HepG2 (cell line): ENCODE measurements at regions not wholly inside any gene's neighbourhood (a gene's known extent, or its start where the extent isn't known, plus 50 kb on each side); places are given as distances from the start of the nearest gene placed in this dataset.

Source experiments
- ATAC-seq: fragments of 200-7000 bp; cut with Tn5 transposase; 3 replicates; pipeline ENCODE4 v1.9.1; 2020; ENCODE audit warnings: mild to moderate bottlenecking, moderate library complexity
- BruUV-seq: library from RNA; stranded (reverse); fragments of 400-500 nt; replicated peaks from 2 replicates; lab custom pipeline; 2021; lab: Mats Ljungman, UMichigan
- CTCF ChIA-PET: fragments of 300-600 bp; formaldehyde crosslinking; extraction: SDS; loops from one replicate; lab custom pipeline; 2021; ENCODE audit warnings: low total read pairs, inconsistent platforms, low intra/inter-chr PET ratio; lab: Yijun Ruan, JAX
- POLR2A ChIA-PET: fragments of 350-600 bp; sonication (Branson Sonifier 250); formaldehyde crosslinking; loops from one replicate; lab custom pipeline; 2020; ENCODE audit warnings: antibody characterized with exemption, inconsistent platforms; lab: Yijun Ruan, JAX
- DNase-seq: peaks from one replicate; pipeline ENCODE4 v3.0.0-alpha.2; 2015; ENCODE audit warnings: low spot score
- FAIRE-seq: peaks from 3 replicates; lab custom pipeline; 2011; peaks lifted over from hg19 to GRCh38; lab: Jason Lieb, UNC
- H2AFZ ChIP-seq: one replicate; pipeline ENCODE4 v1.6.1; 2011; ENCODE audit warnings: low read length, inconsistent platforms
- H3K27ac ChIP-seq: fragments of 300-600 bp; 3 replicates; pipeline ENCODE4 v1.8.0; 2011; ENCODE audit warnings: mixed run types, mild to moderate bottlenecking, mixed read lengths, low read length, inconsistent platforms; ENCODE audit not compliant: insufficient read depth; ENCODE audit errors: extremely low read length
- H3K27me3 ChIP-seq, 2 experiments: fragments of 200-600 bp in 1 of 2; 2 replicates in 1 of 2; 3 replicates in 1 of 2; pipeline versions ENCODE4 v1.6.0 to v1.8.0; 2011; ENCODE audit warnings: low read length in 2 of 2, mild to moderate bottlenecking in 2 of 2, moderate library complexity in 2 of 2, inconsistent platforms in 1 of 2; ENCODE audit not compliant: insufficient read depth in 2 of 2, control insufficient read depth in 1 of 2
- H3K36me3 ChIP-seq, 2 experiments: fragments of 200-600 bp in 1 of 2; replicated peaks in 1 of 2; 2 replicates in 1 of 2; 3 replicates in 1 of 2; pipeline versions ENCODE4 v1.5.1 to v1.8.0; 2011; ENCODE audit warnings: low read length in 2 of 2, inconsistent platforms in 1 of 2; ENCODE audit not compliant: insufficient read depth in 2 of 2, control insufficient read depth in 1 of 2
- H3K4me1 ChIP-seq: 2 replicates; pipeline ENCODE4 v1.5.1; 2012; ENCODE audit warnings: low read length, inconsistent platforms; ENCODE audit not compliant: insufficient read depth
- H3K4me2 ChIP-seq: 2 replicates; pipeline ENCODE4 v1.6.0; 2011; ENCODE audit warnings: low read depth, low read length, inconsistent platforms
- H3K4me3 ChIP-seq, 3 experiments: fragments of 200-600 bp in 1 of 3; sonication (generic), shearing (Covaris generic) in 1 of 3; replicated peaks in 1 of 3; 2 replicates each; pipeline ENCODE4 v1.5.1; 2011 to 2016; ENCODE audit warnings: low read length in 3 of 3, inconsistent platforms in 2 of 3, low read depth in 2 of 3, mild to moderate bottlenecking in 2 of 3, control low read depth in 1 of 3, mixed read lengths in 1 of 3; ENCODE audit not compliant: insufficient read depth in 1 of 3
- H3K79me2 ChIP-seq: one replicate; pipeline ENCODE4 v1.6.1; 2011; ENCODE audit warnings: low read length, inconsistent platforms; ENCODE audit not compliant: insufficient read depth
- H3K9ac ChIP-seq: 2 replicates; pipeline ENCODE4 v1.6.0; 2011; ENCODE audit warnings: mild to moderate bottlenecking, low read depth, low read length, inconsistent platforms; ENCODE audit not compliant: insufficient read depth
- H3K9me3 ChIP-seq: 2 replicates; pipeline ENCODE4 v1.5.1; 2012; ENCODE audit warnings: mild to moderate bottlenecking, low read length
- H4K20me1 ChIP-seq: 2 replicates; pipeline ENCODE4 v1.6.0; 2011; ENCODE audit warnings: inconsistent platforms, mild to moderate bottlenecking, low read length, moderate library complexity; ENCODE audit not compliant: insufficient read depth
- MAFK ChIP-seq, 2 experiments: IDR thresholded peaks in 1 of 2; conservative IDR thresholded peaks in 1 of 2; 2 replicates each; pipeline ENCODE4 v1.6.1; 2011; ENCODE audit warnings: improper control_type of control experiment in 2 of 2, low read length in 2 of 2
- MEIS1 ChIP-seq: sonication (generic); formaldehyde crosslinking; IDR thresholded peaks from 2 replicates; pipeline ENCODE4 v1.9.0; 2021; ENCODE audit warnings: mild to moderate bottlenecking, missing genetic modification reagents, moderate library complexity, borderline replicate concordance
- RORA ChIP-seq: sonication (generic); formaldehyde crosslinking; IDR thresholded peaks from 2 replicates; pipeline ENCODE4 v1.5.0; 2020; ENCODE audit warnings: mild to moderate bottlenecking, missing genetic modification reagents, moderate library complexity
- TEAD3 ChIP-seq: optimal IDR thresholded peaks from 2 replicates; pipeline ENCODE3; 2016; ENCODE audit warnings: borderline replicate concordance
- ZNF33B ChIP-seq: sonication (generic); formaldehyde crosslinking; IDR thresholded peaks from 2 replicates; pipeline ENCODE4 v1.5.1; 2020; ENCODE audit warnings: mild to moderate bottlenecking, missing genetic modification reagents
- ZNF354B ChIP-seq: sonication (generic); formaldehyde crosslinking; IDR thresholded peaks from 2 replicates; pipeline ENCODE4 v1.8.0; 2022; ENCODE audit warnings: mild to moderate bottlenecking, missing genetic modification reagents
- WGBS: methylation state at CpG from one replicate; pipeline ENCODE4 v1.1.6; 2017; ENCODE audit warnings: low lambda C conversion rate; 5-methylcytosine and 5-hydroxymethylcytosine counted together
- in situ Hi-C: cut with HindIII; loops from 2 replicates; pipeline ENCODE4 v1.10.0; 2017; ENCODE audit warnings: low pct_unique_long_range_greater_than_20kb; ENCODE audit not compliant: extremely low pct_ligation_motif_present
- intact Hi-C: fragments of 100-400 bp; cut with micrococcal nuclease; formaldehyde crosslinking; loops from one replicate; pipeline ENCODE4 v1.10.0; 2022; ENCODE audit not compliant: unreplicated experiment
- TF ChIP-seq, protein P1 (sequence below): IDR thresholded peaks from 2 replicates; pipeline ENCODE4 v1.6.1; 2016
- TF ChIP-seq, protein P2 (sequence below): sonication (generic); formaldehyde crosslinking; IDR thresholded peaks from 2 replicates; pipeline ENCODE4 v1.4.0; 2020; ENCODE audit warnings: mild to moderate bottlenecking, missing genetic modification reagents
- TF ChIP-seq, protein P3 (sequence below): IDR thresholded peaks from 2 replicates; pipeline ENCODE4 v1.6.1; 2016; ENCODE audit warnings: low read depth, missing genetic modification reagents, missing compliant biosample characterization

DNA sequence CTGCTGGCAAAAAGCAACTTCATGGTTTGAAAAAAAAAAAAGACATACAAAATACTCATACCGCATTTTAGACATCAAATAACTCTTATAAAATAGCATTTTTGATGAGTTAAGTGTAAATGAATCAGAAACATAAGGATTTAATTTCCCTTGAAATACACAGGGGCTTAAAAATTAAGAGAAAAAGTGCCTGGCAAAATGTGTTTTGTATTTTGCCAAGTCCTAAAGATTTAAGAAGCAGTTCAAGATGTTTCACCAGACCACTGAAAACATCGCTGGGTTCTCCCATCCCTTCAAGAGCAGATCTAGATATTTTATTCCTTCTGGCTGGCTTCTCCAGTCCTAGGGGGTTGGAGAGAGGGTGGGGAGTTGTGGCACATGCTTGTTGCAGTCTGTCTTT, 396.4 kb downstream of the INHBA start:
- Histone ChIP-seq H3K79me2 (no peaks in the 10 kb centered on the region), H4K20me1 (no peaks in the 10 kb centered on the region), H3K36me3 (no peaks in the 10 kb centered on the region), H3K9ac (no peak overlapping the region), H3K9me3 (no peaks in the 10 kb centered on the region), H2AFZ (no peak overlapping the region), H3K27ac (no peak overlapping the region), H3K4me1 (no peaks in the 10 kb centered on the region), H3K27me3 (no peaks in the 10 kb centered on the region), H3K4me3 (no peak overlapping the region), H3K4me2 (no peak overlapping the region)
- ChIA-PET POLR2A (no interaction called here), CTCF (no interaction called here)
- BruUV-seq = no TSS peak
- ATAC-seq (no peak), FAIRE-seq (no peak), DNase-seq (no peak)
- intact Hi-C loops (no loop called here), in situ Hi-C loops (no loop called here)
- TF ChIP-seq TEAD3 (CRISPR knock-in tag) = no peak
- TF ChIP-seq MAFK (conservative IDR thresholded peaks at IDR 0.05 in 1 of 2, IDR thresholded peaks at IDR 0.05 in 1 of 2; ENCODE audit: low read length in 2 of 2) = no peak
- TF ChIP-seq, protein P1, sequence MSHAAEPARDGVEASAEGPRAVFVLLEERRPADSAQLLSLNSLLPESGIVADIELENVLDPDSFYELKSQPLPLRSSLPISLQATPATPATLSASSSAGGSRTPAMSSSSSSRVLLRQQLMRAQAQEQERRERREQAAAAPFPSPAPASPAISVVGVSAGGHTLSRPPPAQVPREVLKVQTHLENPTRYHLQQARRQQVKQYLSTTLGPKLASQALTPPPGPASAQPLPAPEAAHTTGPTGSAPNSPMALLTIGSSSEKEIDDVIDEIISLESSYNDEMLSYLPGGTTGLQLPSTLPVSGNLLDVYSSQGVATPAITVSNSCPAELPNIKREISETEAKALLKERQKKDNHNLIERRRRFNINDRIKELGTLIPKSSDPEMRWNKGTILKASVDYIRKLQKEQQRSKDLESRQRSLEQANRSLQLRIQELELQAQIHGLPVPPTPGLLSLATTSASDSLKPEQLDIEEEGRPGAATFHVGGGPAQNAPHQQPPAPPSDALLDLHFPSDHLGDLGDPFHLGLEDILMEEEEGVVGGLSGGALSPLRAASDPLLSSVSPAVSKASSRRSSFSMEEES = no peak
- TF ChIP-seq MEIS1 (CRISPR knock-in tag) = no peak
- TF ChIP-seq ZNF33B = no peak
- TF ChIP-seq, protein P2, sequence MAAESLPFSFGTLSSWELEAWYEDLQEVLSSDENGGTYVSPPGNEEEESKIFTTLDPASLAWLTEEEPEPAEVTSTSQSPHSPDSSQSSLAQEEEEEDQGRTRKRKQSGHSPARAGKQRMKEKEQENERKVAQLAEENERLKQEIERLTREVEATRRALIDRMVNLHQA (CRISPR knock-in tag) = no peak
- TF ChIP-seq, protein P3, sequence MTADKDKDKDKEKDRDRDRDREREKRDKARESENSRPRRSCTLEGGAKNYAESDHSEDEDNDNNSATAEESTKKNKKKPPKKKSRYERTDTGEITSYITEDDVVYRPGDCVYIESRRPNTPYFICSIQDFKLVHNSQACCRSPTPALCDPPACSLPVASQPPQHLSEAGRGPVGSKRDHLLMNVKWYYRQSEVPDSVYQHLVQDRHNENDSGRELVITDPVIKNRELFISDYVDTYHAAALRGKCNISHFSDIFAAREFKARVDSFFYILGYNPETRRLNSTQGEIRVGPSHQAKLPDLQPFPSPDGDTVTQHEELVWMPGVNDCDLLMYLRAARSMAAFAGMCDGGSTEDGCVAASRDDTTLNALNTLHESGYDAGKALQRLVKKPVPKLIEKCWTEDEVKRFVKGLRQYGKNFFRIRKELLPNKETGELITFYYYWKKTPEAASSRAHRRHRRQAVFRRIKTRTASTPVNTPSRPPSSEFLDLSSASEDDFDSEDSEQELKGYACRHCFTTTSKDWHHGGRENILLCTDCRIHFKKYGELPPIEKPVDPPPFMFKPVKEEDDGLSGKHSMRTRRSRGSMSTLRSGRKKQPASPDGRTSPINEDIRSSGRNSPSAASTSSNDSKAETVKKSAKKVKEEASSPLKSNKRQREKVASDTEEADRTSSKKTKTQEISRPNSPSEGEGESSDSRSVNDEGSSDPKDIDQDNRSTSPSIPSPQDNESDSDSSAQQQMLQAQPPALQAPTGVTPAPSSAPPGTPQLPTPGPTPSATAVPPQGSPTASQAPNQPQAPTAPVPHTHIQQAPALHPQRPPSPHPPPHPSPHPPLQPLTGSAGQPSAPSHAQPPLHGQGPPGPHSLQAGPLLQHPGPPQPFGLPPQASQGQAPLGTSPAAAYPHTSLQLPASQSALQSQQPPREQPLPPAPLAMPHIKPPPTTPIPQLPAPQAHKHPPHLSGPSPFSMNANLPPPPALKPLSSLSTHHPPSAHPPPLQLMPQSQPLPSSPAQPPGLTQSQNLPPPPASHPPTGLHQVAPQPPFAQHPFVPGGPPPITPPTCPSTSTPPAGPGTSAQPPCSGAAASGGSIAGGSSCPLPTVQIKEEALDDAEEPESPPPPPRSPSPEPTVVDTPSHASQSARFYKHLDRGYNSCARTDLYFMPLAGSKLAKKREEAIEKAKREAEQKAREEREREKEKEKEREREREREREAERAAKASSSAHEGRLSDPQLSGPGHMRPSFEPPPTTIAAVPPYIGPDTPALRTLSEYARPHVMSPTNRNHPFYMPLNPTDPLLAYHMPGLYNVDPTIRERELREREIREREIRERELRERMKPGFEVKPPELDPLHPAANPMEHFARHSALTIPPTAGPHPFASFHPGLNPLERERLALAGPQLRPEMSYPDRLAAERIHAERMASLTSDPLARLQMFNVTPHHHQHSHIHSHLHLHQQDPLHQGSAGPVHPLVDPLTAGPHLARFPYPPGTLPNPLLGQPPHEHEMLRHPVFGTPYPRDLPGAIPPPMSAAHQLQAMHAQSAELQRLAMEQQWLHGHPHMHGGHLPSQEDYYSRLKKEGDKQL (CRISPR knock-in tag) = no peak
- no peak for TF ChIP-seq RORA
- TF ChIP-seq ZNF354B (CRISPR knock-in tag) = no peak
- 62% methylated on average over 2 of the region's 2 CpGs for WGBS
